ENCODE measurements at regions not wholly inside any gene's neighbourhood (a gene's known extent, or its start where the extent isn't known, plus 50 kb on each side); places are given as distances from the start of the nearest gene placed in this dataset.

- Histone ChIP-seq H3K4me3 (ENCODE audit: insufficient read depth, low read depth, low read length) (no peak overlapping the region), H3K36me3 (replicated peaks; ENCODE audit: control insufficient read depth, insufficient read depth, low read length) (no peaks in the 10 kb centered on the region), H3K27me3 (ENCODE audit: control insufficient read depth, insufficient read depth, low read length) (no peaks in the 10 kb centered on the region)
- no peak for DNase-seq
Measured at GRCh38 chr21:16538936-16539440, 809.2 kb downstream of the USP25 start.

- Histone ChIP-seq H3K36me3 (replicated peaks; ENCODE audit: control insufficient read depth, insufficient read depth, low read length) (no peaks in the 10 kb centered on the region), H3K27me3 (ENCODE audit: control insufficient read depth, insufficient read depth, low read length) (no peaks in the 10 kb centered on the region), H3K4me3 (ENCODE audit: insufficient read depth, low read depth, low read length) (no peak overlapping the region)
- DNase-seq, result no peak
Measured at GRCh38 chr21:16540966-16541727, 811.4 kb downstream of the USP25 start.

GRCh38 chr21:16550118-16550517 lies 820.3 kb downstream of the USP25 start:
- H3K27me3 ChIP-seq (ENCODE audit: control insufficient read depth, insufficient read depth, low read length), result no peaks in the 10 kb centered on the region
- H3K4me3 ChIP-seq (ENCODE audit: insufficient read depth, low read depth, low read length), result no peak overlapping the region
- no peak for DNase-seq
- no peaks in the 10 kb centered on the region for H3K36me3 ChIP-seq (replicated peaks; ENCODE audit: control insufficient read depth, insufficient read depth, low read length)

GRCh38 chr21:16550917-16551741 lies 821.3 kb downstream of the USP25 start:
- no peak for DNase-seq
- Histone ChIP-seq H3K4me3 (ENCODE audit: insufficient read depth, low read depth, low read length) (no peak overlapping the region), H3K36me3 (replicated peaks; ENCODE audit: control insufficient read depth, insufficient read depth, low read length) (no peaks in the 10 kb centered on the region), H3K27me3 (ENCODE audit: control insufficient read depth, insufficient read depth, low read length) (no peaks in the 10 kb centered on the region)

- Histone ChIP-seq H3K36me3 (replicated peaks; ENCODE audit: control insufficient read depth, insufficient read depth, low read length) (no peaks in the 10 kb centered on the region), H3K4me3 (ENCODE audit: insufficient read depth, low read depth, low read length) (no peak overlapping the region), H3K27me3 (ENCODE audit: control insufficient read depth, insufficient read depth, low read length) (no peaks in the 10 kb centered on the region)
- no peak for DNase-seq
Measured at GRCh38 chr21:16552880-16553279, 823.1 kb downstream of the USP25 start.

GRCh38 chr21:16554503-16554902 lies 824.7 kb downstream of the USP25 start:
- DNase-seq, result peak; percentile 9
- Histone ChIP-seq H3K27me3 (ENCODE audit: control insufficient read depth, insufficient read depth, low read length) (no peaks in the 10 kb centered on the region), H3K36me3 (replicated peaks; ENCODE audit: control insufficient read depth, insufficient read depth, low read length) (no peaks in the 10 kb centered on the region), H3K4me3 (ENCODE audit: insufficient read depth, low read depth, low read length) (no peak overlapping the region)

- H3K27me3 ChIP-seq (ENCODE audit: control insufficient read depth, insufficient read depth, low read length), result no peaks in the 10 kb centered on the region
Measured at GRCh38 chr21:16563116-16563515, 833.3 kb downstream of the USP25 start.

GRCh38 chr21:16563795-16564194 lies 834.0 kb downstream of the USP25 start:
- Histone ChIP-seq H3K27me3 (ENCODE audit: control insufficient read depth, insufficient read depth, low read length) (no peaks in the 10 kb centered on the region), H3K36me3 (replicated peaks; ENCODE audit: control insufficient read depth, insufficient read depth, low read length) (no peaks in the 10 kb centered on the region), H3K4me3 (ENCODE audit: insufficient read depth, low read depth, low read length) (no peak overlapping the region)
- peak; percentile 42 for DNase-seq

More at GRCh38 chr21:16563116-16563515, 833.3 kb downstream of the USP25 start:
- no peak for DNase-seq
- Histone ChIP-seq H3K4me3 (ENCODE audit: insufficient read depth, low read depth, low read length) (no peak overlapping the region), H3K36me3 (replicated peaks; ENCODE audit: control insufficient read depth, insufficient read depth, low read length) (no peaks in the 10 kb centered on the region)

- no peak for DNase-seq
- Histone ChIP-seq H3K27me3 (ENCODE audit: control insufficient read depth, insufficient read depth, low read length) (no peaks in the 10 kb centered on the region), H3K4me3 (ENCODE audit: insufficient read depth, low read depth, low read length) (no peak overlapping the region), H3K36me3 (replicated peaks; ENCODE audit: control insufficient read depth, insufficient read depth, low read length) (no peaks in the 10 kb centered on the region)
Measured at GRCh38 chr21:16568244-16568643, 838.5 kb downstream of the USP25 start.

GRCh38 chr21:16568661-16569060 lies 838.9 kb downstream of the USP25 start:
- no peak overlapping the region for H3K4me3 ChIP-seq (ENCODE audit: insufficient read depth, low read depth, low read length)
- H3K36me3 ChIP-seq (replicated peaks; ENCODE audit: control insufficient read depth, insufficient read depth, low read length), result no peaks in the 10 kb centered on the region
- no peak for DNase-seq
- no peaks in the 10 kb centered on the region for H3K27me3 ChIP-seq (ENCODE audit: control insufficient read depth, insufficient read depth, low read length)

GRCh38 chr21:16569679-16570078 lies 839.9 kb downstream of the USP25 start:
- Histone ChIP-seq H3K36me3 (replicated peaks; ENCODE audit: control insufficient read depth, insufficient read depth, low read length) (no peaks in the 10 kb centered on the region), H3K4me3 (ENCODE audit: insufficient read depth, low read depth, low read length) (no peak overlapping the region), H3K27me3 (ENCODE audit: control insufficient read depth, insufficient read depth, low read length) (no peaks in the 10 kb centered on the region)
- DNase-seq, result no peak

GRCh38 chr21:16570171-16570570 lies 840.4 kb downstream of the USP25 start:
- no peaks in the 10 kb centered on the region for H3K27me3 ChIP-seq (ENCODE audit: control insufficient read depth, insufficient read depth, low read length)
- H3K4me3 ChIP-seq (ENCODE audit: insufficient read depth, low read depth, low read length), result no peak overlapping the region
- DNase-seq, result no peak
- no peaks in the 10 kb centered on the region for H3K36me3 ChIP-seq (replicated peaks; ENCODE audit: control insufficient read depth, insufficient read depth, low read length)

- no peak for DNase-seq
- no peaks in the 10 kb centered on the region for H3K36me3 ChIP-seq (replicated peaks; ENCODE audit: control insufficient read depth, insufficient read depth, low read length)
- H3K4me3 ChIP-seq (ENCODE audit: insufficient read depth, low read depth, low read length), result no peak overlapping the region
- no peaks in the 10 kb centered on the region for H3K27me3 ChIP-seq (ENCODE audit: control insufficient read depth, insufficient read depth, low read length)
Measured at GRCh38 chr21:16570856-16571255, 841.1 kb downstream of the USP25 start.

GRCh38 chr21:16571594-16571993 lies 841.8 kb downstream of the USP25 start:
- H3K27me3 ChIP-seq (ENCODE audit: control insufficient read depth, insufficient read depth, low read length), result no peaks in the 10 kb centered on the region
- H3K4me3 ChIP-seq (ENCODE audit: insufficient read depth, low read depth, low read length), result no peak overlapping the region
- no peaks in the 10 kb centered on the region for H3K36me3 ChIP-seq (replicated peaks; ENCODE audit: control insufficient read depth, insufficient read depth, low read length)
- DNase-seq, result no peak

GRCh38 chr21:16572032-16572431 lies 842.2 kb downstream of the USP25 start:
- no peak for DNase-seq
- Histone ChIP-seq H3K4me3 (ENCODE audit: insufficient read depth, low read depth, low read length) (no peak overlapping the region), H3K27me3 (ENCODE audit: control insufficient read depth, insufficient read depth, low read length) (no peaks in the 10 kb centered on the region), H3K36me3 (replicated peaks; ENCODE audit: control insufficient read depth, insufficient read depth, low read length) (no peaks in the 10 kb centered on the region)

All from H7 (cell line).